A673 (cell line): ENCODE measurements at regions not wholly inside any gene's neighbourhood (a gene's known extent, or its start where the extent isn't known, plus 50 kb on each side); places are given as distances from the start of the nearest gene placed in this dataset.

Experiments used
- BruUV-seq: library from RNA; stranded (reverse); fragments of 400-500 nt; replicated peaks from 2 replicates; lab custom pipeline; 2021; lab: Mats Ljungman, UMichigan
- CTCF ChIA-PET: fragments of 300-600 bp; sonication (Branson Sonifier 250); formaldehyde crosslinking; loops from one replicate; lab custom pipeline; 2022; ENCODE audit warnings: antibody characterized with exemption; lab: Charles Lee
- POLR2A ChIA-PET: fragments of 300-600 bp; sonication (Branson Sonifier 250); formaldehyde crosslinking; loops from one replicate; lab custom pipeline; 2022; ENCODE audit warnings: antibody characterized with exemption; ENCODE audit not compliant: low non-redundant PET; lab: Charles Lee
- DNase-seq: peaks from one replicate; pipeline ENCODE4 v3.0.0-alpha.2; 2015; ENCODE audit warnings: low spot score
- H3K27ac ChIP-seq: fragments of 200-600 bp; sonication (generic); 2 replicates; pipeline ENCODE4 v1.5.1; 2016; ENCODE audit warnings: mixed run types, low read depth, mild to moderate bottlenecking, mixed read lengths, antibody characterized with exemption, low read length; ENCODE audit not compliant: poor library complexity, severe bottlenecking
- H3K27me3 ChIP-seq: fragments of 200-600 bp; sonication (generic); replicated peaks from 2 replicates; pipeline ENCODE4 v1.6.1; 2017; ENCODE audit warnings: mixed run types, low read depth, mild to moderate bottlenecking, mixed read lengths, antibody characterized with exemption, low read length; ENCODE audit not compliant: insufficient read depth, poor library complexity
- H3K36me3 ChIP-seq: fragments of 200-600 bp; sonication (generic); 2 replicates; pipeline ENCODE4 v1.6.1; 2016; ENCODE audit warnings: mixed run types, mild to moderate bottlenecking, mixed read lengths, antibody characterized with exemption, low read length; ENCODE audit not compliant: insufficient read depth, poor library complexity, severe bottlenecking
- H3K4me1 ChIP-seq: fragments of 200-600 bp; sonication (generic); 2 replicates; pipeline ENCODE4 v1.6.1; 2017; ENCODE audit warnings: mixed run types, mild to moderate bottlenecking, mixed read lengths, antibody characterized with exemption, low read length; ENCODE audit not compliant: insufficient read depth, poor library complexity, severe bottlenecking
- H3K4me3 ChIP-seq: fragments of 200-600 bp; sonication (generic); 2 replicates; pipeline ENCODE4 v1.5.1; 2016; ENCODE audit warnings: low read depth, mixed run types, mild to moderate bottlenecking, mixed read lengths, low read length; ENCODE audit not compliant: poor library complexity, severe bottlenecking
- H3K9me3 ChIP-seq: fragments of 200-600 bp; sonication (generic); 2 replicates; pipeline ENCODE4 v1.6.1; 2016; ENCODE audit warnings: mixed run types, low read depth, mild to moderate bottlenecking, mixed read lengths, antibody characterized with exemption, low read length; ENCODE audit not compliant: poor library complexity, severe bottlenecking
- EZH2 ChIP-seq: fragments of 200-600 bp; sonication (generic); IDR thresholded peaks from 2 replicates; pipeline ENCODE4 v1.6.1; 2017; ENCODE audit warnings: borderline replicate concordance, low read depth, mild to moderate bottlenecking, mixed read lengths, antibody characterized with exemption, low read length; ENCODE audit not compliant: poor library complexity, severe bottlenecking
- intact Hi-C: fragments of 100-400 bp; cut with micrococcal nuclease; formaldehyde crosslinking; loops from one replicate; pipeline ENCODE4 v1.10.0; 2022; ENCODE audit not compliant: unreplicated experiment
- TF ChIP-seq, protein P1 (sequence below): fragments of 300-800, 200-600 bp; sonication (generic); conservative IDR thresholded peaks from 2 replicates; pipeline ENCODE4 v1.5.1; 2017; ENCODE audit warnings: low read depth, mild to moderate bottlenecking, antibody characterized with exemption, low read length, moderate library complexity, mixed read lengths

DNA sequence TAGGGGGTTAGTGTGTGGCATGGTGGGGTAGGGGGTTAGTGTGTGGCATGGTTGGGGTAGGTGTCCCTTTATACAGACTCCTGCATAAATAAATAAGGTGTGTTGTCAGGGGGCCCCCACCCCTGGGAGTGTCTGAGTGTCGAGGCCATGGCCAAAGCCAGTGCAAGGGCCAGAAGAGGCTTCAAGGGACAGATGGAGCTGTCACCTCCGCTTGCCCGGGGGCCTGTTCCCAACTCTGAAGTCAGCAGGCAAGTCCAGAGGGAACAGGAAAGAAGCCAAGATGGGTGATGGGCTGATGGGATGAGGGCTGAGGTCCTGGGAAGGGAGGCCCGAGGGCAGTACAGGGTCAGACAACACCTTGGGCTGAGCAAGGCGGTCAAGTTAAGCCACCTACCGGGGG, 997.8 kb downstream of the BRD1 start:
- no TSS peak for BruUV-seq

DNA sequence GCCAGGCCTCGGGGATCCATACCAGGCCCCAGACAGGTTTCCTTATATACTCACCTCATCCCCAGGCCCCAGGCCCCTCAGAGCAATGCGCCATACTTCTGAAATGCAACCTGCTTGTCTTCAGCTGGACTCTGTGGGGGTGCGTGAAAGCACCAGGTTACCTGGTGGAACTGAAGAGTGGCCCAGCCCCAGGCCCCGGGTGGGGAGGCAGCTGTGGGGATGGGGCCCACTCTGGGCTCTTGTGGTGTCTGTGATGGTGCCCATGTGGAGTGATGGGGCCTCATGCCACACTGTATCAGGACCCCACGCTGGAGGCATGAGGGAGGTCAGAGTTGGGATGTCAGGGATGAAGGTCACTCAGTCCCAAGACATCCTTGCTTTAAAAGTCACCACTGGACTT, 999.0 kb downstream of the BRD1 start:
- CTCF ChIA-PET, result no interaction called here
- no peak for DNase-seq
- Histone ChIP-seq H3K4me3 (no peak overlapping the region), H3K4me1 (peaks cover 13% of the 10 kb centered on the region), H3K27me3 (no peaks in the 10 kb centered on the region), H3K27ac (no peak overlapping the region), H3K36me3 (no peaks in the 10 kb centered on the region), H3K9me3 (no peaks in the 10 kb centered on the region)
- POLR2A ChIA-PET, result no interaction called here
- intact Hi-C loops, result no loop called here
- BruUV-seq, result no TSS peak
- TF ChIP-seq EZH2, result no peak
- TF ChIP-seq, protein P1, sequence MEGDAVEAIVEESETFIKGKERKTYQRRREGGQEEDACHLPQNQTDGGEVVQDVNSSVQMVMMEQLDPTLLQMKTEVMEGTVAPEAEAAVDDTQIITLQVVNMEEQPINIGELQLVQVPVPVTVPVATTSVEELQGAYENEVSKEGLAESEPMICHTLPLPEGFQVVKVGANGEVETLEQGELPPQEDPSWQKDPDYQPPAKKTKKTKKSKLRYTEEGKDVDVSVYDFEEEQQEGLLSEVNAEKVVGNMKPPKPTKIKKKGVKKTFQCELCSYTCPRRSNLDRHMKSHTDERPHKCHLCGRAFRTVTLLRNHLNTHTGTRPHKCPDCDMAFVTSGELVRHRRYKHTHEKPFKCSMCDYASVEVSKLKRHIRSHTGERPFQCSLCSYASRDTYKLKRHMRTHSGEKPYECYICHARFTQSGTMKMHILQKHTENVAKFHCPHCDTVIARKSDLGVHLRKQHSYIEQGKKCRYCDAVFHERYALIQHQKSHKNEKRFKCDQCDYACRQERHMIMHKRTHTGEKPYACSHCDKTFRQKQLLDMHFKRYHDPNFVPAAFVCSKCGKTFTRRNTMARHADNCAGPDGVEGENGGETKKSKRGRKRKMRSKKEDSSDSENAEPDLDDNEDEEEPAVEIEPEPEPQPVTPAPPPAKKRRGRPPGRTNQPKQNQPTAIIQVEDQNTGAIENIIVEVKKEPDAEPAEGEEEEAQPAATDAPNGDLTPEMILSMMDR, result no peak

More for the DNA sequence above, 997.8 kb downstream of the BRD1 start:
- Histone ChIP-seq H3K36me3 (no peaks in the 10 kb centered on the region), H3K4me3 (no peak overlapping the region), H3K9me3 (no peaks in the 10 kb centered on the region), H3K4me1 (peaks cover 9% of the 10 kb centered on the region), H3K27me3 (no peaks in the 10 kb centered on the region), H3K27ac (no peak overlapping the region)
- ChIA-PET CTCF (no interaction called here), POLR2A (no interaction called here)
- DNase-seq, result no peak
- TF ChIP-seq, protein P1, result no peak
- no peak for TF ChIP-seq EZH2
- intact Hi-C loops, result no loop called here

DNA sequence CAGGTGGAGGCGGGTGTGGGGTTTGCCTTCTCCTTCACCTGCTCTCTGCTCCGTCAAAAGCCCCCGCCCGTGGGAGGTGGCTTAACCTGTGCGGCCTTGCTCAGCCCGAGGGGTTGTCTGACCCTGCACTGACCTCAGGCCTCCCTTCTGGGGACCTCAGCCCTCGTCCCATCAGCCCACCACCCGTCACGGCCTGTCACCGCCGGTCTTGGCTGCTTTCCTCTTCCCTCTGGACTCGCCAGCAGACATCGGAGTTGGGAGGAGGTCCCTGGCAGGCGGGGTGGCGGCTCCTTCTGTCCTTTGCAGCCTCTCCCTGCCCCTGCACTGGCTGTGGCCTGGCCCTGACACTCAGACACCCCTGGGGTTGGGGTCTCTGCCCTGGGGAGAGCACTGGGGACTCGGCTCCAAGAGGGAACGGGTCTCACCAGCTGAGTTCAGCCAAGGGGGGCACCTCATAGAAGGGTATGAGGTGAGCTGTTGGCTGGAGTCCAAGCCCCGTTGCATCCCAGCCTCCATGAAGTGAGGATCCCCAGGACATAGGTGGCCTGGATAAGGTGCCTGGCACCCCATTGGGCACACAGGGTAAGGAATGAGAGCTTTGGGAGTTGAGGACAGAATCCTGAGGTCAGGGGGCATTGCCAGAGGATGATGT, 999.6 kb downstream of the BRD1 start:
- Histone ChIP-seq H3K27ac (no peak overlapping the region), H3K27me3 (no peaks in the 10 kb centered on the region), H3K9me3 (no peaks in the 10 kb centered on the region), H3K36me3 (no peaks in the 10 kb centered on the region), H3K4me3 (no peak overlapping the region), H3K4me1 (peaks cover 13% of the 10 kb centered on the region)
- no peak for DNase-seq
- ChIA-PET CTCF (no interaction called here), POLR2A (interaction anchor here (0.6 kb wide), 1 partner anchor 55 kb away, joined by 7 read pairs; no protein-coding TSS in a partner anchor)
- intact Hi-C loops, result no loop called here
- no peak for TF ChIP-seq EZH2
- TF ChIP-seq, protein P1, result no peak
- no TSS peak for BruUV-seq
